Fibroblast of lung (primary cell): ENCODE measurements at regions not wholly inside any gene's neighbourhood (a gene's known extent, or its start where the extent isn't known, plus 50 kb on each side); places are given as distances from the start of the nearest gene placed in this dataset.

Experiments
- DNase-seq, 2 donors: peaks; one replicate each; pipeline versions ENCODE4 v3.0.0 to v3.0.0-alpha.2; 2010; ENCODE audit warnings: low read depth in 2 of 2
- H2AFZ ChIP-seq: 2 replicates; pipeline ENCODE4 v1.5.1; 2012; ENCODE audit warnings: low read length, control low read depth, inconsistent platforms
- H3K27ac ChIP-seq: 2 replicates; pipeline ENCODE4 v1.5.1; 2011; ENCODE audit warnings: low read length, control low read depth; ENCODE audit not compliant: insufficient read depth
- H3K27me3 ChIP-seq: 2 replicates; pipeline ENCODE4 v1.5.1; 2011; ENCODE audit warnings: mild to moderate bottlenecking, low read length; ENCODE audit not compliant: control insufficient read depth, insufficient read depth
- H3K36me3 ChIP-seq: 2 replicates; pipeline ENCODE4 v1.5.1; 2011; ENCODE audit warnings: low read length; ENCODE audit not compliant: control insufficient read depth, insufficient read depth
- H3K4me1 ChIP-seq: 2 replicates; pipeline ENCODE4 v1.5.1; 2011; ENCODE audit warnings: low read length; ENCODE audit not compliant: control insufficient read depth, insufficient read depth; ENCODE audit errors: extremely low read depth
- H3K4me2 ChIP-seq: 2 replicates; pipeline ENCODE4 v1.5.1; 2011; ENCODE audit warnings: low read length, control low read depth; ENCODE audit not compliant: insufficient read depth; ENCODE audit errors: extremely low read depth
- H3K4me3 ChIP-seq, 4 experiments: fragments of 200-600 bp in 1 of 4; sonication (generic) in 1 of 4; replicated peaks in 1 of 4; 2 replicates each; pipeline ENCODE4 v1.5.1; 2011 to 2016; ENCODE audit warnings: low read length in 4 of 4, low read depth in 3 of 4, mild to moderate bottlenecking in 3 of 4, control low read depth in 2 of 4, inconsistent platforms in 1 of 4, mixed read lengths in 1 of 4; ENCODE audit not compliant: insufficient read depth in 1 of 4; ENCODE audit errors: control extremely low read depth in 1 of 4
- H3K79me2 ChIP-seq: 2 replicates; pipeline ENCODE4 v1.5.1; 2012; ENCODE audit warnings: mild to moderate bottlenecking, low read length, inconsistent platforms; ENCODE audit not compliant: control insufficient read depth, insufficient read depth
- H3K9ac ChIP-seq: 2 replicates; pipeline ENCODE4 v1.5.1; 2011; ENCODE audit warnings: mild to moderate bottlenecking, low read length, control low read depth; ENCODE audit not compliant: insufficient read depth
- H3K9me3 ChIP-seq: 2 replicates; pipeline ENCODE4 v1.5.1; 2012; ENCODE audit warnings: low read depth, low read length; ENCODE audit not compliant: control insufficient read depth, insufficient read depth
- H4K20me1 ChIP-seq: 2 replicates; pipeline ENCODE4 v1.5.1; 2011; ENCODE audit warnings: low read length; ENCODE audit not compliant: control insufficient read depth, insufficient read depth; ENCODE audit errors: extremely low read depth
- EZH2 ChIP-seq: IDR thresholded peaks from 2 replicates; pipeline ENCODE4 v1.5.1; 2012; ENCODE audit warnings: low read length, control low read depth, mild to moderate bottlenecking; ENCODE audit errors: missing control alignments
- TF ChIP-seq, protein P1 (sequence below), 2 donors: IDR thresholded peaks in 1 of 2; conservative IDR thresholded peaks in 1 of 2; 1 replicate in 1 of 2; 2 replicates in 1 of 2; pipeline ENCODE4 v1.5.1; 2011 to 2012; ENCODE audit warnings: low read length in 2 of 2, control low read depth in 1 of 2, inconsistent platforms in 1 of 2, low read depth in 1 of 2, mild to moderate bottlenecking in 1 of 2

DNA sequence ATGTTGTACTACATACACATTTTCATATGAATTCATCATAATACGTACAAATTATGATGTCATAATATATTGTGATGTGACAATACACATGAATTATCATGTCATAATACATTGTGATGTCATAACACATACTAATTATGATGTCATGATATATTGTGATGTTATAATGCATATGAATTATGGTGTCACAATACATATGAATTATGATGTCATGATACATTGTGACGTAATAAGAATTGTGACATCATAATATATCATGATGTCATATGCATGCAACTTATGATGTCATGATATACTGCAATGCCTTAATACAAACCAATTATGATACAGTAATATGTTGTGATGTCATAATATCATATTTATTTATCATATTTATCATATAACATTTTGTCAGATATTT is 2074.3 kb downstream of the TP53TG3F start:
- H3K27me3 ChIP-seq, result no peaks in the 10 kb centered on the region
- H3K4me1 ChIP-seq, result no peaks in the 10 kb centered on the region
- H3K9me3 ChIP-seq, result no peaks in the 10 kb centered on the region
- H3K79me2 ChIP-seq, result no peaks in the 10 kb centered on the region
- DNase-seq, result no peak
- H3K4me3 ChIP-seq, result no peak overlapping the region
- H3K9ac ChIP-seq, result no peak overlapping the region
- no peaks in the 10 kb centered on the region for H4K20me1 ChIP-seq
- H3K27ac ChIP-seq, result no peak overlapping the region
- H2AFZ ChIP-seq, result no peak overlapping the region
- no peaks in the 10 kb centered on the region for H3K36me3 ChIP-seq
- TF ChIP-seq, protein P1, sequence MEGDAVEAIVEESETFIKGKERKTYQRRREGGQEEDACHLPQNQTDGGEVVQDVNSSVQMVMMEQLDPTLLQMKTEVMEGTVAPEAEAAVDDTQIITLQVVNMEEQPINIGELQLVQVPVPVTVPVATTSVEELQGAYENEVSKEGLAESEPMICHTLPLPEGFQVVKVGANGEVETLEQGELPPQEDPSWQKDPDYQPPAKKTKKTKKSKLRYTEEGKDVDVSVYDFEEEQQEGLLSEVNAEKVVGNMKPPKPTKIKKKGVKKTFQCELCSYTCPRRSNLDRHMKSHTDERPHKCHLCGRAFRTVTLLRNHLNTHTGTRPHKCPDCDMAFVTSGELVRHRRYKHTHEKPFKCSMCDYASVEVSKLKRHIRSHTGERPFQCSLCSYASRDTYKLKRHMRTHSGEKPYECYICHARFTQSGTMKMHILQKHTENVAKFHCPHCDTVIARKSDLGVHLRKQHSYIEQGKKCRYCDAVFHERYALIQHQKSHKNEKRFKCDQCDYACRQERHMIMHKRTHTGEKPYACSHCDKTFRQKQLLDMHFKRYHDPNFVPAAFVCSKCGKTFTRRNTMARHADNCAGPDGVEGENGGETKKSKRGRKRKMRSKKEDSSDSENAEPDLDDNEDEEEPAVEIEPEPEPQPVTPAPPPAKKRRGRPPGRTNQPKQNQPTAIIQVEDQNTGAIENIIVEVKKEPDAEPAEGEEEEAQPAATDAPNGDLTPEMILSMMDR (conservative IDR thresholded peaks at IDR 0.05 in 1 of 2, IDR thresholded peaks at IDR 0.05 in 1 of 2; ENCODE audit: low read depth in 1 of 2, low read length in 2 of 2), result no peak
- no peak for TF ChIP-seq EZH2
- H3K4me2 ChIP-seq, result no peak overlapping the region

GRCh38 chr16:35543486-35543885 is 2084.1 kb downstream of the TP53TG3F start:
- Histone ChIP-seq H3K36me3 (no peaks in the 10 kb centered on the region), H3K9ac (no peak overlapping the region), H3K79me2 (no peaks in the 10 kb centered on the region), H3K4me1 (no peaks in the 10 kb centered on the region), H4K20me1 (no peaks in the 10 kb centered on the region), H3K4me3 (no peak overlapping the region), H3K27ac (no peak overlapping the region), H3K27me3 (no peaks in the 10 kb centered on the region), H3K4me2 (no peak overlapping the region), H3K9me3 (no peaks in the 10 kb centered on the region), H2AFZ (no peak overlapping the region)
- TF ChIP-seq, protein P1 (conservative IDR thresholded peaks at IDR 0.05 in 1 of 2, IDR thresholded peaks at IDR 0.05 in 1 of 2; ENCODE audit: low read depth in 1 of 2, low read length in 2 of 2), result no peak
- TF ChIP-seq EZH2, result no peak
- DNase-seq, result no peak

DNA sequence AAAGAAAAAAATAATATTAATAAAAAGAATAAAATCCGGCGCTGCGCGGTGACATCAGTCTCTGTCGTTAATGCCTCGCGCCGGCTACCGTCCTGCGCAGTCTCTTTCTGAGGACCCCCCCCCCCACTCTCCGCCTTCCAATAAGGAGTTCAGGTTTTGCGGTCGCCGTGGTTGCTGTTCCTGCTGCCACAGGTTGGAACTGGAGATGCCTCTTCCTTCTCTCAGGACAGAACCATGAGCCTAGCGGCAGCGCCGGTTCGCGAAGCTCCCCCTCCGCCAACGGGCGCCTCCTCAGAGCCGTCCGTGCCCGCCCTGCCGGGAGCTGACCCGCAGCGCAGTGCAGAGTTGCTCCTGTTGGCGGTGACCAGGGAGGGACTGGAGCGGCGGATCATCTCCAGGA is 2093.4 kb downstream of the TP53TG3F start:
- Histone ChIP-seq H3K4me1 (no peaks in the 10 kb centered on the region), H3K27ac (no peak overlapping the region)
- DNase-seq, result no peak

More for the DNA sequence above, 2093.4 kb downstream of the TP53TG3F start:
- no peaks in the 10 kb centered on the region for H3K36me3 ChIP-seq
- H3K9ac ChIP-seq, result no peak overlapping the region
- no peak overlapping the region for H2AFZ ChIP-seq
- no peak overlapping the region for H3K4me3 ChIP-seq
- no peak overlapping the region for H3K4me2 ChIP-seq
- no peaks in the 10 kb centered on the region for H3K79me2 ChIP-seq
- H3K27me3 ChIP-seq, result no peaks in the 10 kb centered on the region
- H4K20me1 ChIP-seq, result no peaks in the 10 kb centered on the region
- H3K9me3 ChIP-seq, result no peaks in the 10 kb centered on the region
- TF ChIP-seq, protein P1 (conservative IDR thresholded peaks at IDR 0.05 in 1 of 2, IDR thresholded peaks at IDR 0.05 in 1 of 2; ENCODE audit: low read depth in 1 of 2, low read length in 2 of 2), result no peak
- TF ChIP-seq EZH2, result no peak
